SK-N-SH (cell line): ENCODE measurements at regions not wholly inside any gene's neighbourhood (a gene's known extent, or its start where the extent isn't known, plus 50 kb on each side); places are given as distances from the start of the nearest gene placed in this dataset.

ENCODE experiments used
- CTCF ChIA-PET: fragments of 300-600, 350-600 bp; formaldehyde crosslinking; extraction: SDS; loops from one replicate; lab custom pipeline; 2021; lab: Yijun Ruan, JAX
- POLR2A ChIA-PET: fragments of 350-600 bp; sonication (Branson Sonifier 250); formaldehyde crosslinking; extraction: SDS; loops from one replicate; lab custom pipeline; 2020; ENCODE audit warnings: antibody characterized with exemption, inconsistent platforms; lab: Yijun Ruan, JAX
- DNase-seq: peaks from one replicate; pipeline ENCODE4 v3.0.0; 2012
- H2AFZ ChIP-seq: fragments of 200-600 bp; sonication (generic); 2 replicates; pipeline ENCODE4 v1.8.1; 2016; ENCODE audit warnings: antibody characterized with exemption, mild to moderate bottlenecking, low read depth
- H3F3A ChIP-seq: fragments of 200-600 bp; sonication (generic); replicated peaks from 2 replicates; pipeline ENCODE3; 2016; ENCODE audit warnings: antibody characterized with exemption, mild to moderate bottlenecking; ENCODE audit not compliant: insufficient read depth
- H3K27ac ChIP-seq, 2 experiments: fragments of 200-500 bp in 1 of 2; fragments of 200-600 bp in 1 of 2; sonication (Bioruptor generic) in 1 of 2; sonication (generic), shearing (Covaris generic) in 1 of 2; 2 replicates each; pipeline versions ENCODE4 v1.5.1 to v1.6.1; 2014 to 2016; ENCODE audit warnings: low read depth in 2 of 2, inconsistent platforms in 1 of 2, low read length in 1 of 2, mild to moderate bottlenecking in 1 of 2, mixed read lengths in 1 of 2
- H3K27me3 ChIP-seq: fragments of 200-600 bp; sonication (generic), shearing (Covaris generic); 2 replicates; pipeline ENCODE4 v1.6.1; 2016; ENCODE audit warnings: mixed run types; ENCODE audit not compliant: insufficient read depth
- H3K36me3 ChIP-seq, 2 experiments: fragments of 200-500 bp in 1 of 2; fragments of 200-600 bp in 1 of 2; sonication (Bioruptor generic) in 1 of 2; sonication (generic) in 1 of 2; replicated peaks in 1 of 2; 2 replicates each; pipeline versions ENCODE3 to v1.5.1; 2014 to 2016; ENCODE audit warnings: low read length in 1 of 2, mild to moderate bottlenecking in 1 of 2; ENCODE audit not compliant: insufficient read depth in 2 of 2, control insufficient read depth in 1 of 2
- H3K4me1 ChIP-seq, 2 experiments: fragments of 200-500 bp in 1 of 2; fragments of 200-600 bp in 1 of 2; sonication (Bioruptor generic) in 1 of 2; sonication (generic), shearing (Covaris generic) in 1 of 2; 2 replicates each; pipeline versions ENCODE4 v1.5.1 to v1.6.1; 2014 to 2016; ENCODE audit warnings: low read depth in 1 of 2, low read length in 1 of 2, mixed run types in 1 of 2; ENCODE audit not compliant: insufficient read depth in 2 of 2, control insufficient read depth in 1 of 2
- H3K4me2 ChIP-seq: fragments of 200-600 bp; sonication (generic), shearing (Covaris generic); 2 replicates; pipeline ENCODE4 v1.6.1; 2017; ENCODE audit warnings: mixed run types
- H3K4me3 ChIP-seq, 2 experiments: fragments of 200-500 bp in 1 of 2; fragments of 200-600 bp in 1 of 2; sonication (Bioruptor generic) in 1 of 2; sonication (generic), shearing (Covaris generic) in 1 of 2; 2 replicates each; pipeline versions ENCODE4 v1.5.1 to v1.8.1; 2014 to 2016; ENCODE audit warnings: low read depth in 2 of 2, inconsistent platforms in 1 of 2, low read length in 1 of 2, mild to moderate bottlenecking in 1 of 2, mixed read lengths in 1 of 2, moderate library complexity in 1 of 2
- H3K79me2 ChIP-seq: fragments of 200-600 bp; sonication (generic); 2 replicates; pipeline ENCODE4 v1.8.1; 2017; ENCODE audit warnings: mild to moderate bottlenecking; ENCODE audit not compliant: insufficient read depth
- H3K9ac ChIP-seq: fragments of 200-600 bp; sonication (generic); 2 replicates; pipeline ENCODE4 v1.6.1; 2017; ENCODE audit warnings: mixed run types
- H3K9me2 ChIP-seq: fragments of 200-600 bp; sonication (generic); 2 replicates; pipeline ENCODE4 v1.6.1; 2017; ENCODE audit warnings: mixed run types
- H3K9me3 ChIP-seq: fragments of 200-600 bp; sonication (generic); 2 replicates; pipeline ENCODE4 v1.6.1; 2017; ENCODE audit warnings: mixed run types, mild to moderate bottlenecking, moderate library complexity
- H4K20me1 ChIP-seq: fragments of 200-600 bp; sonication (generic); 2 replicates; pipeline ENCODE4 v1.6.1; 2017; ENCODE audit warnings: mild to moderate bottlenecking, mixed run types; ENCODE audit not compliant: insufficient read depth
- EP300 ChIP-seq, 2 experiments: IDR thresholded peaks; 2 replicates each; pipeline versions ENCODE4 v1.4.0 to v1.6.1; 2012; ENCODE audit warnings: borderline replicate concordance in 1 of 2, low read depth in 1 of 2, low read length in 1 of 2
- EZH2phosphoT487 ChIP-seq: fragments of 200-600 bp; sonication (generic); IDR thresholded peaks from 2 replicates; pipeline ENCODE4 v1.6.1; 2017; ENCODE audit warnings: low read depth, mixed run types, mild to moderate bottlenecking, antibody characterized with exemption, moderate library complexity, borderline replicate concordance
- RXRA ChIP-seq: IDR thresholded peaks from 2 replicates; pipeline ENCODE4 v1.4.0; 2012; ENCODE audit warnings: low read depth, mild to moderate bottlenecking, borderline replicate concordance
- SMC3 ChIP-seq: IDR thresholded peaks from 2 replicates; pipeline ENCODE4 v1.6.1; 2012; ENCODE audit warnings: low read depth, low read length, improper control_type of control experiment
- TCF12 ChIP-seq: IDR thresholded peaks from 2 replicates; pipeline ENCODE4 v1.4.0; 2012
- WGBS: methylation state at CpG from one replicate; pipeline ENCODE4 v1.1.6; 2017; ENCODE audit warnings: low lambda C conversion rate; 5-methylcytosine and 5-hydroxymethylcytosine counted together
- TF ChIP-seq, protein P1 (sequence below): IDR thresholded peaks from 2 replicates; pipeline ENCODE4 v1.4.0; 2012; ENCODE audit warnings: low read depth, borderline replicate concordance
- TF ChIP-seq, protein P2 (sequence below): fragments of 150-350 bp; IDR thresholded peaks from 2 replicates; pipeline ENCODE4 v1.6.1; 2016; ENCODE audit warnings: mild to moderate bottlenecking, low read depth, low read length

GRCh38 chr3:94417963-94418455, 355.1 kb downstream of the NSUN3 start:
- H3K27ac ChIP-seq, result no peak overlapping the region
- CTCF ChIA-PET, result no interaction called here
- no peaks in the 10 kb centered on the region for H4K20me1 ChIP-seq
- DNase-seq, result no peak
- 79% methylated on average over 6 of the region's 6 CpGs for WGBS
- peaks cover 3% of the 10 kb centered on the region for H3F3A ChIP-seq
- no peaks in the 10 kb centered on the region for H3K9me2 ChIP-seq
- no peak overlapping the region for H3K9ac ChIP-seq
- POLR2A ChIA-PET, result no interaction called here
- TF ChIP-seq, protein P1, sequence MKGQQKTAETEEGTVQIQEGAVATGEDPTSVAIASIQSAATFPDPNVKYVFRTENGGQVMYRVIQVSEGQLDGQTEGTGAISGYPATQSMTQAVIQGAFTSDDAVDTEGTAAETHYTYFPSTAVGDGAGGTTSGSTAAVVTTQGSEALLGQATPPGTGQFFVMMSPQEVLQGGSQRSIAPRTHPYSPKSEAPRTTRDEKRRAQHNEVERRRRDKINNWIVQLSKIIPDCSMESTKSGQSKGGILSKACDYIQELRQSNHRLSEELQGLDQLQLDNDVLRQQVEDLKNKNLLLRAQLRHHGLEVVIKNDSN, result no peak
- TF ChIP-seq, protein P2, sequence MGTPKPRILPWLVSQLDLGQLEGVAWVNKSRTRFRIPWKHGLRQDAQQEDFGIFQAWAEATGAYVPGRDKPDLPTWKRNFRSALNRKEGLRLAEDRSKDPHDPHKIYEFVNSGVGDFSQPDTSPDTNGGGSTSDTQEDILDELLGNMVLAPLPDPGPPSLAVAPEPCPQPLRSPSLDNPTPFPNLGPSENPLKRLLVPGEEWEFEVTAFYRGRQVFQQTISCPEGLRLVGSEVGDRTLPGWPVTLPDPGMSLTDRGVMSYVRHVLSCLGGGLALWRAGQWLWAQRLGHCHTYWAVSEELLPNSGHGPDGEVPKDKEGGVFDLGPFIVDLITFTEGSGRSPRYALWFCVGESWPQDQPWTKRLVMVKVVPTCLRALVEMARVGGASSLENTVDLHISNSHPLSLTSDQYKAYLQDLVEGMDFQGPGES, result no peak
- TF ChIP-seq EZH2phosphoT487, result no peak
- no peak overlapping the region for H3K4me2 ChIP-seq
- no peaks in the 10 kb centered on the region for H3K36me3 ChIP-seq
- H3K9me3 ChIP-seq, result no peaks in the 10 kb centered on the region
- H3K4me1 ChIP-seq, result peaks cover 5 to 7% of the 10 kb centered on the region in 2 experiments; a peak in 3 of 4 replicates
- H3K27me3 ChIP-seq, result no peaks in the 10 kb centered on the region
- H3K79me2 ChIP-seq, result no peaks in the 10 kb centered on the region
- no peak overlapping the region for H2AFZ ChIP-seq
- no peak overlapping the region for H3K4me3 ChIP-seq

GRCh38 chr3:94420931-94421330, 358.1 kb downstream of the NSUN3 start:
- DNase-seq, result no peak
- ChIA-PET CTCF (no interaction called here), POLR2A (no interaction called here)
- H3K9me3 ChIP-seq, result no peaks in the 10 kb centered on the region
- no peak overlapping the region for H3K9ac ChIP-seq
- no peak for TF ChIP-seq SMC3
- TF ChIP-seq TCF12, result 0 out of 2 replicates have a peak, but pooled peaks have one; percentile 22
- no peaks in the 10 kb centered on the region for H3K27me3 ChIP-seq
- no peaks in the 10 kb centered on the region for H3K9me2 ChIP-seq
- no peak overlapping the region for H2AFZ ChIP-seq
- WGBS, result 64% methylated on average over 1 of the region's 1 CpG
- no peaks in the 10 kb centered on the region for H3K36me3 ChIP-seq
- H3K4me1 ChIP-seq, result no peaks in the 10 kb centered on the region
- no peaks in the 10 kb centered on the region for H3K79me2 ChIP-seq
- H3F3A ChIP-seq, result peaks cover 3% of the 10 kb centered on the region
- H4K20me1 ChIP-seq, result no peaks in the 10 kb centered on the region
- no peak overlapping the region for H3K27ac ChIP-seq
- no peak overlapping the region for H3K4me2 ChIP-seq
- H3K4me3 ChIP-seq, result no peak overlapping the region

GRCh38 chr3:94423578-94423977, 360.7 kb downstream of the NSUN3 start:
- CTCF ChIA-PET, result no interaction called here
- no peak overlapping the region for H3K4me2 ChIP-seq
- H3K4me1 ChIP-seq, result no peaks in the 10 kb centered on the region
- H2AFZ ChIP-seq, result no peak overlapping the region
- H3K9me2 ChIP-seq, result no peaks in the 10 kb centered on the region
- H3K9me3 ChIP-seq, result no peaks in the 10 kb centered on the region
- no peak overlapping the region for H3K27ac ChIP-seq
- no peaks in the 10 kb centered on the region for H3K79me2 ChIP-seq
- no peaks in the 10 kb centered on the region for H3K27me3 ChIP-seq
- H3K36me3 ChIP-seq, result no peaks in the 10 kb centered on the region
- DNase-seq, result no peak
- peaks cover 3% of the 10 kb centered on the region for H3F3A ChIP-seq
- peak; percentile 44; the same call in 1 of the 2 replicates for TF ChIP-seq TCF12
- 0 out of 4 replicates have a peak, but pooled peaks of 1 of the 2 experiments have one; percentile 12 for TF ChIP-seq EP300 (IDR thresholded peaks at IDR 0.05; ENCODE audit: borderline replicate concordance in 1 of 2, low read depth in 1 of 2, low read length in 1 of 2)
- TF ChIP-seq RXRA, result no peak
- TF ChIP-seq, protein P1, result no peak
- TF ChIP-seq, all 33 proteins: peak for 2
- POLR2A ChIA-PET, result no interaction called here
- H3K4me3 ChIP-seq, result no peak overlapping the region
- H4K20me1 ChIP-seq, result no peaks in the 10 kb centered on the region
- no peak overlapping the region for H3K9ac ChIP-seq
